ENCODE measurements at regions not wholly inside any gene's neighbourhood (a gene's known extent, or its start where the extent isn't known, plus 50 kb on each side); places are given as distances from the start of the nearest gene placed in this dataset.

DNA sequence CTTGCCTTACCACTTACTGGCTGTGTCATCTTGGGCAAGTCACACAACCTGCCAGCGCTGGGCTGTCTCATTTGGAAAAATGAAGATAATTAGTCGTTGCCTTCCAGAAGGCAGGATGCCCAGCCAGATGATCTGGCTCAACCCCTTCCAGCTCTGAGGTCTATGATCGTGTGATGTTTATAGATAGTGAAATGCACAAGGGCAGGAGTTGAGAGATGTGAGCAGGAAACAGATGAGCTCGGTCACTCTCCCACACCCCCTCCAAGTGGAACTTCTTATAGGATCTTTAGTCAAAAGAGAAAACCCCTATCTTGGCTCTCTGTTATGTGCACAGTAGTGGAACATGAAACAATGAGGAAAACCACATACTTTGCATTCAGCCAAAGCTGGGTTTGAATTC, 336.8 kb upstream of the PPARGC1A start:
- no peak overlapping the region for H3K4me3 Mint-ChIP-seq
- peaks cover 10% of the 10 kb centered on the region for H3K27me3 Mint-ChIP-seq (ENCODE audit: low read depth)
- H3K27ac Mint-ChIP-seq (ENCODE audit: unreplicated experiment): no peak overlapping the region
- H3K9me3 Mint-ChIP-seq: peaks cover 2% of the 10 kb centered on the region
- TF ChIP-seq, protein P1, sequence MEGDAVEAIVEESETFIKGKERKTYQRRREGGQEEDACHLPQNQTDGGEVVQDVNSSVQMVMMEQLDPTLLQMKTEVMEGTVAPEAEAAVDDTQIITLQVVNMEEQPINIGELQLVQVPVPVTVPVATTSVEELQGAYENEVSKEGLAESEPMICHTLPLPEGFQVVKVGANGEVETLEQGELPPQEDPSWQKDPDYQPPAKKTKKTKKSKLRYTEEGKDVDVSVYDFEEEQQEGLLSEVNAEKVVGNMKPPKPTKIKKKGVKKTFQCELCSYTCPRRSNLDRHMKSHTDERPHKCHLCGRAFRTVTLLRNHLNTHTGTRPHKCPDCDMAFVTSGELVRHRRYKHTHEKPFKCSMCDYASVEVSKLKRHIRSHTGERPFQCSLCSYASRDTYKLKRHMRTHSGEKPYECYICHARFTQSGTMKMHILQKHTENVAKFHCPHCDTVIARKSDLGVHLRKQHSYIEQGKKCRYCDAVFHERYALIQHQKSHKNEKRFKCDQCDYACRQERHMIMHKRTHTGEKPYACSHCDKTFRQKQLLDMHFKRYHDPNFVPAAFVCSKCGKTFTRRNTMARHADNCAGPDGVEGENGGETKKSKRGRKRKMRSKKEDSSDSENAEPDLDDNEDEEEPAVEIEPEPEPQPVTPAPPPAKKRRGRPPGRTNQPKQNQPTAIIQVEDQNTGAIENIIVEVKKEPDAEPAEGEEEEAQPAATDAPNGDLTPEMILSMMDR (conservative IDR thresholded peaks at IDR 0.05): no peak
- no peak for DNase-seq (ENCODE audit: low read depth, low spot score)
- no peaks in the 10 kb centered on the region for H3K4me1 Mint-ChIP-seq
- no peaks in the 10 kb centered on the region for H3K36me3 Mint-ChIP-seq (ENCODE audit: low read depth)

GRCh38 chr4:24226023-24226422, 336.2 kb upstream of the PPARGC1A start:
- DNase-seq (ENCODE audit: low read depth, low spot score): no peak
- no peak overlapping the region for H3K27ac Mint-ChIP-seq (ENCODE audit: unreplicated experiment)
- TF ChIP-seq, protein P1 (conservative IDR thresholded peaks at IDR 0.05): no peak
- H3K9me3 Mint-ChIP-seq: peaks cover 2% of the 10 kb centered on the region
- peaks cover 8% of the 10 kb centered on the region for H3K27me3 Mint-ChIP-seq (ENCODE audit: low read depth)
- no peaks in the 10 kb centered on the region for H3K36me3 Mint-ChIP-seq (ENCODE audit: low read depth)
- H3K4me3 Mint-ChIP-seq: no peak overlapping the region
- H3K4me1 Mint-ChIP-seq: no peaks in the 10 kb centered on the region

DNA sequence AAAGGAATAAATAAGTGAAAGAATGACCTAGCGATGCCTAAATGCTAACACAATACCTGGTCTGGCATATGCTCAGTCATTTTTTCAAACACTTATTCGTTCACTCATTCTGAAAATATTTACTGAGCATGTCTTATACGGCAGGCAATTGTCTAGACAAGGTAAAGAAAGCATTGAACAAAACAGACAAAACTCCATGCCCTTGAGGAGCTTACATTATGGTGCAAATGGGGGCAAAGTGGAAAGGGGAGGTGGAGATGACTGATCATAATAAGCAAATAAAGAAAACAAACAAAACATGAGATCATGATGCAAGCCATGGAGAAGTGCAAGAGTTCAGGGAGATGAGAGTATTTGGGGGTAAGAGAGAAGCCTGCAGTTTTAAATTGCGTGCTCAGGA, 334.6 kb upstream of the PPARGC1A start:
- Mint-ChIP-seq H3K4me1 (no peaks in the 10 kb centered on the region), H3K27me3 (ENCODE audit: low read depth) (peaks cover 8% of the 10 kb centered on the region), H3K27ac (ENCODE audit: unreplicated experiment) (no peak overlapping the region), H3K9me3 (no peaks in the 10 kb centered on the region), H3K4me3 (no peak overlapping the region), H3K36me3 (ENCODE audit: low read depth) (no peaks in the 10 kb centered on the region)
- TF ChIP-seq, protein P1 (conservative IDR thresholded peaks at IDR 0.05): no peak
- no peak for DNase-seq (ENCODE audit: low read depth, low spot score)

DNA sequence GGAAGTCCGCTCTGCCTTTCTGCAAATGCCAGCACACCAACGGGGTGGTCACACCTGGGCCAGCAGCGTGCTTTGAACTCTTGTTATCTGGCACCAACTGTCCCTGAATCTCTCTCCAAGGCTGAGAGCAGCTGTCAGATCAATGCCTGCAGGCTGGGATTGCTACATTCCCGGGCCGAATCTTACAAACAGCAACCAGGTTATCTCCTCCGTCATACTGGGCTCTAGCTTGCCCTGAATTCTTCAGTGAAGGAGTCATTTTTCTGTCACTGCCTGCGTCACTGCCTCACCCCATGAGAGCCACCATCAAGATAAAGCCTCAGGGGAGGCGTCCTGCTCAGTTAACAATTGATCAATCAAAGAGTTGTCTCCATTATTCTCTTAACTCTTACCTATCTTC, 329.4 kb upstream of the PPARGC1A start:
- H3K27ac Mint-ChIP-seq (ENCODE audit: unreplicated experiment): no peak overlapping the region

DNA sequence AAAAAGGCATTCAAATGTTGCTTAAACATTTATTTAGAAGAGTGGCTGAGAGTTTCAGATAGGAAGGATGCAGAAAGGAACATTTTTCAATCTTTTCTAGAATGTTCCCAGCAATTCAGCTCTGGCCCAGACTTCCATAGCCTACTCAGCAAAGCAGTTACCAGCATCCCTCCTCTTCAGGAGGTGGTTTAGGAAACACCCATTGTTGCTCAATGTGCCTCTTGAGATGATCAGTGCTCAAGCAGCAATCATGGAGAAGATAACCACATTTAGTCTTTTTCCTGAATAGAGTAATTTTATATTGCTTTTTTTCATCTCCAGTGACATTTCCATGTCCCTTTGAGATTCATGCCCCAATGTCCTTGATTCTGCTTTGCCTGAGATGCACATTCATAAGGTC, 328.7 kb upstream of the PPARGC1A start:
- H3K4me1 Mint-ChIP-seq: no peaks in the 10 kb centered on the region
- no peak for DNase-seq (ENCODE audit: low read depth, low spot score)
- no peaks in the 10 kb centered on the region for H3K36me3 Mint-ChIP-seq (ENCODE audit: low read depth)
- TF ChIP-seq, protein P1 (conservative IDR thresholded peaks at IDR 0.05): no peak
- no peak overlapping the region for H3K4me3 Mint-ChIP-seq
- no peaks in the 10 kb centered on the region for H3K27me3 Mint-ChIP-seq (ENCODE audit: low read depth)
- H3K27ac Mint-ChIP-seq (ENCODE audit: unreplicated experiment): no peak overlapping the region
- no peaks in the 10 kb centered on the region for H3K9me3 Mint-ChIP-seq

More for the DNA sequence above, 329.4 kb upstream of the PPARGC1A start:
- H3K27me3 Mint-ChIP-seq (ENCODE audit: low read depth): peaks cover 2% of the 10 kb centered on the region
- H3K4me1 Mint-ChIP-seq: no peaks in the 10 kb centered on the region
- TF ChIP-seq, protein P1 (conservative IDR thresholded peaks at IDR 0.05): no peak
- no peak for DNase-seq (ENCODE audit: low read depth, low spot score)
- H3K9me3 Mint-ChIP-seq: no peaks in the 10 kb centered on the region
- H3K4me3 Mint-ChIP-seq: no peak overlapping the region
- no peaks in the 10 kb centered on the region for H3K36me3 Mint-ChIP-seq (ENCODE audit: low read depth)

DNA sequence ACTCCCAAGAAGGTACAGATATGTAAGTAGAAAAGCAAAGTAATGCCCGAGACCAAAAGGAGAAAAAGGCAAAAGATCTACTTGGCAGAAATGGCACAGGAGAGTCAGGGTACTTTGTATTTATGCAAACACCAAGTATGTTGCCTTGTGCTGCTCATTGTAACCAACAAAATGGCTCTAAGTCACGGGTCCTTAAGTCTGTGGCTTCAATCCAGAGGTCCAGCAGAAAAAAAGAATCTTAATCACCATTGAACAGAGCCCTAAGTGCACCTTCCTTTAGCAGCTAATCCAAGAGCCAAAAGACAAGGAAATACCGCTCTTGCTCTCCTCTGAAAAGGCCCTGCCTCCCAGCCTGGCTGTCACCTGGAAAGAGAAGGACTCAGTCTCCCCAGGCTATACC, 324.9 kb upstream of the PPARGC1A start:
- no peak for DNase-seq (ENCODE audit: low read depth, low spot score)
- Mint-ChIP-seq H3K27ac (ENCODE audit: unreplicated experiment) (no peak overlapping the region), H3K4me3 (no peak overlapping the region)

More for the DNA sequence above, 324.9 kb upstream of the PPARGC1A start:
- H3K9me3 Mint-ChIP-seq: no peaks in the 10 kb centered on the region
- TF ChIP-seq, protein P1 (conservative IDR thresholded peaks at IDR 0.05): no peak
- H3K36me3 Mint-ChIP-seq (ENCODE audit: low read depth): no peaks in the 10 kb centered on the region
- H3K4me1 Mint-ChIP-seq: no peaks in the 10 kb centered on the region
- H3K27me3 Mint-ChIP-seq (ENCODE audit: low read depth): no peaks in the 10 kb centered on the region
